HL-60 (cell line): ENCODE measurements at regions not wholly inside any gene's neighbourhood (a gene's known extent, or its start where the extent isn't known, plus 50 kb on each side); places are given as distances from the start of the nearest gene placed in this dataset.

Experiments used
- DNase-seq, 2 experiments: peaks; one replicate each; pipeline ENCODE4 v3.0.0-alpha.2; 2010 to 2020; ENCODE audit warnings: low read depth in 1 of 2, low spot score in 1 of 2
- H3K27ac ChIP-seq: fragments of 250-450 bp; sonication (Bioruptor Pico); replicated peaks from 2 replicates; pipeline ENCODE4 v1.5.1; 2020; ENCODE audit warnings: mild to moderate bottlenecking, moderate library complexity
- H3K27me3 ChIP-seq: fragments of 250-450 bp; sonication (Bioruptor Pico); 2 replicates; pipeline ENCODE4 v1.5.1; 2021; ENCODE audit warnings: mild to moderate bottlenecking, moderate library complexity; ENCODE audit not compliant: insufficient read depth, poor library complexity, severe bottlenecking
- H3K4me3 ChIP-seq: replicated peaks from 2 replicates; pipeline ENCODE4 v1.5.1; 2011; ENCODE audit warnings: mild to moderate bottlenecking, control low read depth, low read length; ENCODE audit not compliant: insufficient read depth
- CTCF ChIP-seq: IDR thresholded peaks from one replicate; pipeline ENCODE4 v1.5.1; 2011; ENCODE audit warnings: low read length, control low read depth, inconsistent platforms; ENCODE audit not compliant: insufficient read depth
- GABPA ChIP-seq: IDR thresholded peaks from 2 replicates; pipeline ENCODE4 v1.6.1; 2012; ENCODE audit warnings: low read depth
- POLR2AphosphoS5 ChIP-seq: IDR thresholded peaks from 2 replicates; pipeline ENCODE4 v1.6.1; 2012; ENCODE audit warnings: low read depth
- REST ChIP-seq: IDR thresholded peaks from 2 replicates; pipeline ENCODE4 v1.6.1; 2012; ENCODE audit warnings: low read depth; ENCODE audit not compliant: insufficient replicate concordance
- SPI1 ChIP-seq: IDR thresholded peaks from 2 replicates; pipeline ENCODE4 v1.6.1; 2012; ENCODE audit warnings: low read depth, mild to moderate bottlenecking, borderline replicate concordance

DNA sequence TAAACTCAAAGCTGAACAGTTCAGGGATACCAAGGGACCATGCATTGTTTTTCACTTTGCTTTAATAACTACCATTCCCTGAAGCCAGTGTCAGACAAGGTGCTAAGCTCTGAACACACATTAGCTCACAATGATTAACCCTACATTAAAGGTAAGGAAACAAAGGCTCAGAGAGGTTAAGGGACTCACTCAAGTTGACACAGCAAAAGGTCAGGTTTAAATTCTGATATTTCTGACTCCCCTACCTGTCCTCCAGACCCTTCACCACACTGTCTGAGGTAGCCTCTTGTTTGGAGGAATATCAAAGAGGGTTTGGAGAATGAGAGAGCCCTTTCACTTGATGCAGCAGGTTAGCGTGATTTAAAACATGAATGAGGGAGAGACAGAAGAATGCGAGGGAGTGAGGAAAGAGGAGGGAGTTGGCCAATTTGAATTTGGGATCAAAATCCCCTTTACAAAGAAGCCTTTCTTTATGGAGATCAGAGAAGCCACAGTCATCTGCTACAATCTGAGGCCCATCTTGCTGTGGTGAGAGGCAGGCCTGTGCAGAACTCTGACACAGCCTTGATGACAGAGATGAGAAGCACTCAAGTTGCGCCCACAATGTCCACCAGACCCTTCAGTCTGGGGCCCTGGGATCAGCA, 103.5 kb downstream of the FHDC1 start:
- Histone ChIP-seq H3K4me3 (no peak overlapping the region), H3K27ac (no peak overlapping the region), H3K27me3 (no peaks in the 10 kb centered on the region)
- no peak for DNase-seq
- TF ChIP-seq REST (no peak), CTCF (no peak), GABPA (no peak), POLR2AphosphoS5 (no peak), SPI1 (no peak)

- DNase-seq = no peak
- Histone ChIP-seq H3K27me3 (no peaks in the 10 kb centered on the region), H3K4me3 (no peak overlapping the region), H3K27ac (no peak overlapping the region)
- no peak for TF ChIP-seq CTCF
- TF ChIP-seq POLR2AphosphoS5 = no peak
- TF ChIP-seq REST = no peak
- TF ChIP-seq SPI1 = no peak
- TF ChIP-seq GABPA = no peak
Measured at GRCh38 chr4:153040677-153041076, 104.6 kb downstream of the FHDC1 start.

- Histone ChIP-seq H3K4me3 (no peak overlapping the region), H3K27me3 (no peaks in the 10 kb centered on the region), H3K27ac (no peak overlapping the region)
- DNase-seq = no peak
- TF ChIP-seq POLR2AphosphoS5 = no peak
- TF ChIP-seq GABPA = no peak
- TF ChIP-seq CTCF = no peak
- TF ChIP-seq REST = no peak
- no peak for TF ChIP-seq SPI1
Measured at GRCh38 chr4:153044036-153044435, 107.9 kb downstream of the FHDC1 start.
